MM.1S (cell line): ENCODE measurements at regions not wholly inside any gene's neighbourhood (a gene's known extent, or its start where the extent isn't known, plus 50 kb on each side); places are given as distances from the start of the nearest gene placed in this dataset.

Experiments used
- EZH2 ChIP-seq: fragments of 300-600 bp; sonication (generic); optimal IDR thresholded peaks from 2 replicates; pipeline ENCODE3; 2017; ENCODE audit warnings: low read depth, mild to moderate bottlenecking, antibody characterized with exemption, low read length, mixed read lengths
- TF ChIP-seq, protein P1 (sequence below): fragments of 300-600 bp; sonication (generic); IDR thresholded peaks from 2 replicates; pipeline ENCODE4 v1.5.1; 2016; ENCODE audit warnings: antibody characterized with exemption, low read length, mixed read lengths

DNA sequence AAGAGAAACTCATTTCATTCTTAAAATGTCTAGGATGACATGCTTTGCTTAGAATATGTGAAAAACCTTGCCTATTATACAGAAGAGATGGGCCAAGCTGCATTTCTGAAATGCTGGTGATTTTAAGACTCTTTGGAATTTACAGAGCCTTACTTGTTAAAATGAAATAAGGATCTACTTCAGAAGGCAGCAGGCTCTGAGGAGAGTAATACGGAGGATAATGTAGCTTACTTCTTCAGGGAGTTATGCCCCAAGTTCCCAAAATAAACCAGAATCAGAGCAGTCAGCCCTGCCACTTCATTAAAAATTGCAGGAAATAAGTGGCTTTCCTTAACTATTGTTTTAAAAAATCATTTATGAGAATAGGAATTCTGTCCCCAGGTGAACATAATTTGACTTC lies 1000.3 kb upstream of the RAG2 start:
- TF ChIP-seq, protein P1, sequence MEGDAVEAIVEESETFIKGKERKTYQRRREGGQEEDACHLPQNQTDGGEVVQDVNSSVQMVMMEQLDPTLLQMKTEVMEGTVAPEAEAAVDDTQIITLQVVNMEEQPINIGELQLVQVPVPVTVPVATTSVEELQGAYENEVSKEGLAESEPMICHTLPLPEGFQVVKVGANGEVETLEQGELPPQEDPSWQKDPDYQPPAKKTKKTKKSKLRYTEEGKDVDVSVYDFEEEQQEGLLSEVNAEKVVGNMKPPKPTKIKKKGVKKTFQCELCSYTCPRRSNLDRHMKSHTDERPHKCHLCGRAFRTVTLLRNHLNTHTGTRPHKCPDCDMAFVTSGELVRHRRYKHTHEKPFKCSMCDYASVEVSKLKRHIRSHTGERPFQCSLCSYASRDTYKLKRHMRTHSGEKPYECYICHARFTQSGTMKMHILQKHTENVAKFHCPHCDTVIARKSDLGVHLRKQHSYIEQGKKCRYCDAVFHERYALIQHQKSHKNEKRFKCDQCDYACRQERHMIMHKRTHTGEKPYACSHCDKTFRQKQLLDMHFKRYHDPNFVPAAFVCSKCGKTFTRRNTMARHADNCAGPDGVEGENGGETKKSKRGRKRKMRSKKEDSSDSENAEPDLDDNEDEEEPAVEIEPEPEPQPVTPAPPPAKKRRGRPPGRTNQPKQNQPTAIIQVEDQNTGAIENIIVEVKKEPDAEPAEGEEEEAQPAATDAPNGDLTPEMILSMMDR = no peak
- no peak for TF ChIP-seq EZH2
